SK-N-SH treated with all-trans-retinoic acid at 6 μM for 48 hours (cell line): ENCODE measurements at regions not wholly inside any gene's neighbourhood (a gene's known extent, or its start where the extent isn't known, plus 50 kb on each side); places are given as distances from the start of the nearest gene placed in this dataset.

Experiments used
- CSDC2 ChIP-seq: fragments of 250-450 bp; sonication (Bioruptor Pico); IDR thresholded peaks from 2 replicates; pipeline ENCODE4 v1.5.0; 2020; ENCODE audit warnings: mild to moderate bottlenecking, moderate library complexity
- CSRNP3 ChIP-seq: fragments of 250-450 bp; sonication (Bioruptor Pico); IDR thresholded peaks from 2 replicates; pipeline ENCODE4 v1.5.1; 2021; ENCODE audit warnings: mild to moderate bottlenecking, moderate library complexity
- PATZ1 ChIP-seq: fragments of 250-450 bp; sonication (Bioruptor Pico); IDR thresholded peaks from 2 replicates; pipeline ENCODE4 v1.8.0; 2020; ENCODE audit warnings: mild to moderate bottlenecking, moderate library complexity, borderline replicate concordance
- SNAI2 ChIP-seq: fragments of 250-450 bp; sonication (Bioruptor Pico); IDR thresholded peaks from 2 replicates; pipeline ENCODE4 v1.5.0; 2020; ENCODE audit warnings: mild to moderate bottlenecking, moderate library complexity
- ZFP3 ChIP-seq: fragments of 250-450 bp; sonication (Bioruptor Pico); IDR thresholded peaks from 2 replicates; pipeline ENCODE4 v1.5.0; 2020; ENCODE audit warnings: mild to moderate bottlenecking, moderate library complexity

DNA sequence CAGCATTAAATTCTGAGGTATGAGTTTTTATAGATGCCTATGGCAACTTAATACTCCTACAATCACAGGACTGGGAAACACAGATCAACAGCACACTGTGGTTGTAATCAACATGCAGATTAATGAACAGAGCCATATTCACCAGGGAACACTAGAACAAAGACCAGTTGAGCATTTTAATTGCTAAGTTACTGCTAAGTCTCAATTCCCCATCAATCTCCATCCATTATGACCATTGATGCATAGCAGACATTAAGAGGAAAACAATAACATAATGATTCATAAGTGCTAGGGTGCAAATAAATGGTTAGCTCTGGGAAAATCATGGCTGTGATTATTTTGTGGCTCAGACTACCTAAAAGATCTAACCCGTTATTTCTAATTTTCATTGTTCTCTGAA is 505.6 kb downstream of the TRHDE start:
- no peak for TF ChIP-seq CSRNP3 (CRISPR knock-in tag)
- no peak for TF ChIP-seq SNAI2 (CRISPR knock-in tag)
- TF ChIP-seq PATZ1 (CRISPR knock-in tag), result no peak
- TF ChIP-seq CSDC2 (CRISPR knock-in tag), result no peak
- TF ChIP-seq ZFP3, result no peak
